Liver (tissue), 8 donors: ENCODE measurements at regions not wholly inside any gene's neighbourhood (a gene's known extent, or its start where the extent isn't known, plus 50 kb on each side); places are given as distances from the start of the nearest gene placed in this dataset.

Source experiments
- DNase-seq: peaks from one replicate; pipeline ENCODE4 v3.0.0-alpha.2; 2017; ENCODE audit warnings: low spot score
- H3K27ac ChIP-seq, 2 donors: one replicate each; pipeline ENCODE4 v1.7.0; 2013; ENCODE audit warnings: inconsistent platforms in 2 of 2, low read length in 2 of 2, control low read depth in 1 of 2, low read depth in 1 of 2, mild to moderate bottlenecking in 1 of 2
- H3K27me3 ChIP-seq, 4 donors: one replicate each; pipeline versions ENCODE4 v1.6.1 to v1.7.0; 2013; ENCODE audit warnings: low read length in 3 of 4, inconsistent platforms in 1 of 4, mild to moderate bottlenecking in 1 of 4, moderate library complexity in 1 of 4; ENCODE audit not compliant: control insufficient read depth in 4 of 4, insufficient read depth in 4 of 4
- H3K36me3 ChIP-seq, 4 donors: one replicate each; pipeline versions ENCODE4 v1.6.1 to v1.7.0; 2013; ENCODE audit warnings: low read length in 3 of 4, mild to moderate bottlenecking in 3 of 4, low read depth in 1 of 4, moderate library complexity in 1 of 4; ENCODE audit not compliant: control insufficient read depth in 4 of 4, insufficient read depth in 3 of 4
- H3K4me1 ChIP-seq, 4 donors: one replicate each; pipeline versions ENCODE4 v1.6.1 to v1.7.0; 2013; ENCODE audit warnings: low read length in 3 of 4, mild to moderate bottlenecking in 3 of 4, moderate library complexity in 1 of 4; ENCODE audit not compliant: control insufficient read depth in 4 of 4, insufficient read depth in 4 of 4
- H3K4me3 ChIP-seq, 3 donors: one replicate each; pipeline versions ENCODE4 v1.6.1 to v1.7.0; 2013; ENCODE audit warnings: low read length in 3 of 3, control low read depth in 1 of 3, low read depth in 1 of 3, mild to moderate bottlenecking in 1 of 3
- H3K9ac ChIP-seq, 2 donors: one replicate each; pipeline ENCODE4 v1.7.0; 2013; ENCODE audit warnings: low read length in 2 of 2, mild to moderate bottlenecking in 2 of 2, moderate library complexity in 2 of 2, control low read depth in 1 of 2, low read depth in 1 of 2
- H3K9me3 ChIP-seq, 4 donors: one replicate each; pipeline versions ENCODE4 v1.6.1 to v1.7.0; 2013; ENCODE audit warnings: low read length in 3 of 4; ENCODE audit not compliant: control insufficient read depth in 4 of 4
- EGR1 ChIP-seq, 2 donors: IDR thresholded peaks; 2 replicates each; pipeline ENCODE4 v1.6.1; 2016 to 2018; ENCODE audit warnings: antibody characterized with exemption in 2 of 2, low read depth in 2 of 2
- FOXA1 ChIP-seq: IDR thresholded peaks from 2 replicates; pipeline ENCODE4 v1.6.1; 2016; ENCODE audit warnings: antibody characterized with exemption
- FOXA2 ChIP-seq: IDR thresholded peaks from 2 replicates; pipeline ENCODE4 v1.6.1; 2016; ENCODE audit warnings: antibody characterized with exemption
- GABPA ChIP-seq, 2 donors: IDR thresholded peaks in 1 of 2; conservative IDR thresholded peaks in 1 of 2; 2 replicates each; pipeline ENCODE4 v1.6.1; 2016; ENCODE audit warnings: antibody characterized with exemption in 2 of 2, mild to moderate bottlenecking in 1 of 2, moderate library complexity in 1 of 2
- HNF4A ChIP-seq, 2 donors: conservative IDR thresholded peaks; 2 replicates each; pipeline ENCODE4 v1.6.1; 2016; ENCODE audit warnings: antibody characterized with exemption in 2 of 2, mild to moderate bottlenecking in 2 of 2
- HNF4G ChIP-seq: IDR thresholded peaks from 2 replicates; pipeline ENCODE4 v1.6.1; 2016; ENCODE audit warnings: antibody characterized with exemption
- JUND ChIP-seq, 2 donors: IDR thresholded peaks; 2 replicates each; pipeline ENCODE4 v1.6.1; 2016; ENCODE audit warnings: antibody characterized with exemption in 2 of 2
- NR2F2 ChIP-seq: IDR thresholded peaks from 2 replicates; pipeline ENCODE4 v1.6.1; 2016; ENCODE audit warnings: antibody characterized with exemption
- RAD21 ChIP-seq, 2 donors: IDR thresholded peaks; 2 replicates each; pipeline ENCODE4 v1.6.1; 2016; ENCODE audit warnings: antibody characterized with exemption in 2 of 2, mild to moderate bottlenecking in 2 of 2
- REST ChIP-seq: IDR thresholded peaks from 2 replicates; pipeline ENCODE4 v1.6.1; 2016; ENCODE audit warnings: antibody characterized with exemption, mild to moderate bottlenecking
- RXRA ChIP-seq, 2 donors: IDR thresholded peaks; 2 replicates each; pipeline ENCODE4 v1.6.1; 2017 to 2018; ENCODE audit warnings: antibody characterized with exemption in 2 of 2, mild to moderate bottlenecking in 1 of 2
- SP1 ChIP-seq: IDR thresholded peaks from 2 replicates; pipeline ENCODE4 v1.6.1; 2018; ENCODE audit warnings: antibody characterized with exemption, mild to moderate bottlenecking
- TAF1 ChIP-seq: conservative IDR thresholded peaks from 2 replicates; pipeline ENCODE4 v1.6.1; 2016; ENCODE audit warnings: antibody characterized with exemption, mild to moderate bottlenecking
- YY1 ChIP-seq: IDR thresholded peaks from 2 replicates; pipeline ENCODE4 v1.6.1; 2016; ENCODE audit warnings: antibody characterized with exemption, mild to moderate bottlenecking
- WGBS: extraction: QIAGEN DNeasy Blood & Tissue Kit; methylation state at CpG from one replicate; pipeline ENCODE4 v1.1.7; 2013; 5-methylcytosine and 5-hydroxymethylcytosine counted together
- TF ChIP-seq, protein P1 (sequence below): IDR thresholded peaks from 2 replicates; pipeline ENCODE4 v1.6.1; 2016; ENCODE audit warnings: antibody characterized with exemption
- TF ChIP-seq, protein P2 (sequence below): IDR thresholded peaks from 2 replicates; pipeline ENCODE4 v1.6.1; 2016; ENCODE audit warnings: antibody characterized with exemption
- TF ChIP-seq, protein P3 (sequence below): IDR thresholded peaks from 2 replicates; pipeline ENCODE4 v1.6.1; 2016; ENCODE audit warnings: antibody characterized with exemption
- TF ChIP-seq, protein P4 (sequence below): fragments of 150-350 bp; IDR thresholded peaks from 2 replicates; pipeline ENCODE4 v1.5.1; 2017; ENCODE audit warnings: improper control_type of control experiment, low read depth, low read length; ENCODE audit not compliant: missing input control
- donor health status: healthy.
- donor health status: healthy.
- donor health status: healthy.
- donor health status: healthy.
- donor health status: healthy.

DNA sequence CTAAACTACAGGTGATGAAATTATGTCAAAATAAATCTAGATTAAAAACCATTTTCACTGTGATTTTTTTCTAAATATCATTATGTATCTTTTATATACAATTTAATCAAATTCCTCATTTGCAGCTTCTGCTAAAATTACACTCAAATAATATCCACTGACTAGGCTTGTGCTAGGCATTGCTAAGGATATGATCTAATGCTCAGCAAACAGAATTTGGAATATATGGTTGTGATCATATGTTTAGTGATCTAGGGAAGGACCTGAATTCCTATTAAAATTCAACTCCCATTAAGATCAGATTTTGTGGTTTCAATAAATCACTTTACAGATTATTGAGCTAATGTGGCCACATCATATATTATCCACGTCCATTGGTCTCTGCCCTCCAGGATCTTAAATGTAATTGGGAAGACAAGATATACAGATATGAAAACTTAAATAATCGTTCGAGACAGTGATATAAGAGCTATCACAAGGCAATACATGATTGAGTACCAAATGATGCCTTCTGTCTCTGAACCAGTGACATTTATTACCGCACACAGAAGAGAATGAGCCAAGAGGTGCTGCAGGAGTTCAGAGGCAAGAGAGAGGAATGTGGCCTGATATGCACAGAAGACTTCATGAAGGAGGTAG, 206.0 kb upstream of the RPS6KA3 start:
- WGBS, result 89% methylated on average over 4 of the region's 4 CpGs
- H3K9ac ChIP-seq, result no peak overlapping the region
- H3K36me3 ChIP-seq, result no peaks in the 10 kb centered on the region
- H3K9me3 ChIP-seq, result no peaks in the 10 kb centered on the region
- TF ChIP-seq, protein P1, sequence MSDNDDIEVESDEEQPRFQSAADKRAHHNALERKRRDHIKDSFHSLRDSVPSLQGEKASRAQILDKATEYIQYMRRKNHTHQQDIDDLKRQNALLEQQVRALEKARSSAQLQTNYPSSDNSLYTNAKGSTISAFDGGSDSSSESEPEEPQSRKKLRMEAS, result no peak
- TF ChIP-seq, protein P2, sequence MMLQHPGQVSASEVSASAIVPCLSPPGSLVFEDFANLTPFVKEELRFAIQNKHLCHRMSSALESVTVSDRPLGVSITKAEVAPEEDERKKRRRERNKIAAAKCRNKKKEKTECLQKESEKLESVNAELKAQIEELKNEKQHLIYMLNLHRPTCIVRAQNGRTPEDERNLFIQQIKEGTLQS, result no peak
- TF ChIP-seq, protein P3, sequence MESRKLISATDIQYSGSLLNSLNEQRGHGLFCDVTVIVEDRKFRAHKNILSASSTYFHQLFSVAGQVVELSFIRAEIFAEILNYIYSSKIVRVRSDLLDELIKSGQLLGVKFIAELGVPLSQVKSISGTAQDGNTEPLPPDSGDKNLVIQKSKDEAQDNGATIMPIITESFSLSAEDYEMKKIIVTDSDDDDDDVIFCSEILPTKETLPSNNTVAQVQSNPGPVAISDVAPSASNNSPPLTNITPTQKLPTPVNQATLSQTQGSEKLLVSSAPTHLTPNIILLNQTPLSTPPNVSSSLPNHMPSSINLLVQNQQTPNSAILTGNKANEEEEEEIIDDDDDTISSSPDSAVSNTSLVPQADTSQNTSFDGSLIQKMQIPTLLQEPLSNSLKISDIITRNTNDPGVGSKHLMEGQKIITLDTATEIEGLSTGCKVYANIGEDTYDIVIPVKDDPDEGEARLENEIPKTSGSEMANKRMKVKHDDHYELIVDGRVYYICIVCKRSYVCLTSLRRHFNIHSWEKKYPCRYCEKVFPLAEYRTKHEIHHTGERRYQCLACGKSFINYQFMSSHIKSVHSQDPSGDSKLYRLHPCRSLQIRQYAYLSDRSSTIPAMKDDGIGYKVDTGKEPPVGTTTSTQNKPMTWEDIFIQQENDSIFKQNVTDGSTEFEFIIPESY, result no peak
- TF ChIP-seq FOXA2 (no peak), NR2F2 (no peak), EGR1 (IDR thresholded peaks at IDR 0.05; ENCODE audit: low read depth in 2 of 2) (no peak), FOXA1 (no peak), SP1 (no peak), RAD21 (IDR thresholded peaks at IDR 0.05) (no peak), RXRA (IDR thresholded peaks at IDR 0.05) (no peak), TAF1 (no peak), HNF4G (no peak), GABPA (IDR thresholded peaks at IDR 0.05 in 1 of 2, conservative IDR thresholded peaks at IDR 0.05 in 1 of 2) (no peak), JUND (IDR thresholded peaks at IDR 0.05) (no peak)
- TF ChIP-seq, protein P4, sequence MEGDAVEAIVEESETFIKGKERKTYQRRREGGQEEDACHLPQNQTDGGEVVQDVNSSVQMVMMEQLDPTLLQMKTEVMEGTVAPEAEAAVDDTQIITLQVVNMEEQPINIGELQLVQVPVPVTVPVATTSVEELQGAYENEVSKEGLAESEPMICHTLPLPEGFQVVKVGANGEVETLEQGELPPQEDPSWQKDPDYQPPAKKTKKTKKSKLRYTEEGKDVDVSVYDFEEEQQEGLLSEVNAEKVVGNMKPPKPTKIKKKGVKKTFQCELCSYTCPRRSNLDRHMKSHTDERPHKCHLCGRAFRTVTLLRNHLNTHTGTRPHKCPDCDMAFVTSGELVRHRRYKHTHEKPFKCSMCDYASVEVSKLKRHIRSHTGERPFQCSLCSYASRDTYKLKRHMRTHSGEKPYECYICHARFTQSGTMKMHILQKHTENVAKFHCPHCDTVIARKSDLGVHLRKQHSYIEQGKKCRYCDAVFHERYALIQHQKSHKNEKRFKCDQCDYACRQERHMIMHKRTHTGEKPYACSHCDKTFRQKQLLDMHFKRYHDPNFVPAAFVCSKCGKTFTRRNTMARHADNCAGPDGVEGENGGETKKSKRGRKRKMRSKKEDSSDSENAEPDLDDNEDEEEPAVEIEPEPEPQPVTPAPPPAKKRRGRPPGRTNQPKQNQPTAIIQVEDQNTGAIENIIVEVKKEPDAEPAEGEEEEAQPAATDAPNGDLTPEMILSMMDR, result no peak
- H3K27ac ChIP-seq, result no peak overlapping the region
- H3K4me3 ChIP-seq, result no peak overlapping the region
- no peaks in the 10 kb centered on the region for H3K27me3 ChIP-seq
- DNase-seq, result no peak
- H3K4me1 ChIP-seq, result no peaks in the 10 kb centered on the region

- H3K27ac ChIP-seq, result no peak overlapping the region
- 86% methylated on average over 1 of the region's 1 CpG for WGBS
- H3K4me3 ChIP-seq, result no peak overlapping the region
- no peaks in the 10 kb centered on the region for H3K9me3 ChIP-seq
- H3K36me3 ChIP-seq, result no peaks in the 10 kb centered on the region
- no peak overlapping the region for H3K9ac ChIP-seq
- H3K4me1 ChIP-seq, result no peaks in the 10 kb centered on the region
- TF ChIP-seq EGR1 (IDR thresholded peaks at IDR 0.05; ENCODE audit: low read depth in 2 of 2) (no peak), TAF1 (no peak), FOXA2 (no peak), YY1 (no peak), HNF4A (conservative IDR thresholded peaks at IDR 0.05) (no peak), SP1 (no peak), HNF4G (no peak), REST (no peak), RXRA (IDR thresholded peaks at IDR 0.05) (no peak), NR2F2 (no peak), RAD21 (IDR thresholded peaks at IDR 0.05) (no peak), FOXA1 (no peak)
- TF ChIP-seq, protein P1, result no peak
- TF ChIP-seq, protein P2, result no peak
- TF ChIP-seq, protein P4, result no peak
- H3K27me3 ChIP-seq, result no peaks in the 10 kb centered on the region
- DNase-seq, result no peak
Observed at GRCh38 chrX:20472148-20472547, 205.4 kb upstream of the RPS6KA3 start.
